Cardiac fibroblast (primary cell): ENCODE measurements at regions not wholly inside any gene's neighbourhood (a gene's known extent, or its start where the extent isn't known, plus 50 kb on each side); places are given as distances from the start of the nearest gene placed in this dataset.

Experiments
- DNase-seq, 2 donors: peaks; one replicate each; pipeline versions ENCODE4 v3.0.0 to v3.0.0-alpha.2; 2010; ENCODE audit warnings: low read depth in 2 of 2
- H3K4me3 ChIP-seq, 2 donors: replicated peaks in 1 of 2; 1 replicate in 1 of 2; 2 replicates in 1 of 2; pipeline ENCODE4 v1.5.1; 2011; ENCODE audit warnings: low read depth in 2 of 2, low read length in 2 of 2, mild to moderate bottlenecking in 2 of 2, moderate library complexity in 1 of 2
- TF ChIP-seq, protein P1 (sequence below): IDR thresholded peaks from one replicate; pipeline ENCODE4 v1.5.1; 2011; ENCODE audit warnings: low read depth, mild to moderate bottlenecking, low read length, inconsistent platforms

- H3K4me3 ChIP-seq = no peak overlapping the region
- TF ChIP-seq, protein P1, sequence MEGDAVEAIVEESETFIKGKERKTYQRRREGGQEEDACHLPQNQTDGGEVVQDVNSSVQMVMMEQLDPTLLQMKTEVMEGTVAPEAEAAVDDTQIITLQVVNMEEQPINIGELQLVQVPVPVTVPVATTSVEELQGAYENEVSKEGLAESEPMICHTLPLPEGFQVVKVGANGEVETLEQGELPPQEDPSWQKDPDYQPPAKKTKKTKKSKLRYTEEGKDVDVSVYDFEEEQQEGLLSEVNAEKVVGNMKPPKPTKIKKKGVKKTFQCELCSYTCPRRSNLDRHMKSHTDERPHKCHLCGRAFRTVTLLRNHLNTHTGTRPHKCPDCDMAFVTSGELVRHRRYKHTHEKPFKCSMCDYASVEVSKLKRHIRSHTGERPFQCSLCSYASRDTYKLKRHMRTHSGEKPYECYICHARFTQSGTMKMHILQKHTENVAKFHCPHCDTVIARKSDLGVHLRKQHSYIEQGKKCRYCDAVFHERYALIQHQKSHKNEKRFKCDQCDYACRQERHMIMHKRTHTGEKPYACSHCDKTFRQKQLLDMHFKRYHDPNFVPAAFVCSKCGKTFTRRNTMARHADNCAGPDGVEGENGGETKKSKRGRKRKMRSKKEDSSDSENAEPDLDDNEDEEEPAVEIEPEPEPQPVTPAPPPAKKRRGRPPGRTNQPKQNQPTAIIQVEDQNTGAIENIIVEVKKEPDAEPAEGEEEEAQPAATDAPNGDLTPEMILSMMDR = no peak
- DNase-seq = no peak
Measured at GRCh38 chr11:87909178-87909577, 266.1 kb downstream of the RAB38 start.

DNA sequence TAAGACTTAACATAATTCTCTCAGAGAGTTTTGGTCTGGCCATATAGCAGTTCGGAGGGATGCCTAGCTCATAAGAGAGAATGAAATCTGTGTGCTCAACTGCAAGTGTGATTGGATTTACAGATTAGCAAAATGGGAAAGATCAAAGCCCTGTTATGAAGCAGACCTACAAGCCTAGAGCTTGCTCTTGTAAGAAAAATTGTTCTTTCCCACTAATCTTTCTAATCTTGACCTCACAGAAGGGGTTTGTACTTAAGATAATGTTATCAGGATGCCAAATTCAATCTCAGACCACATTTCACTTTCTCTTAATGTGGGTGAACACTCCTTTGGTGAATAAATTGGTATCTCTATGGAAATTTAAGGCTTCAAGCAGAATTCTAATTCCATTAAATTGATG is 267.2 kb downstream of the RAB38 start:
- no peak for DNase-seq
- no peak overlapping the region for H3K4me3 ChIP-seq
- TF ChIP-seq, protein P1 = no peak

DNA sequence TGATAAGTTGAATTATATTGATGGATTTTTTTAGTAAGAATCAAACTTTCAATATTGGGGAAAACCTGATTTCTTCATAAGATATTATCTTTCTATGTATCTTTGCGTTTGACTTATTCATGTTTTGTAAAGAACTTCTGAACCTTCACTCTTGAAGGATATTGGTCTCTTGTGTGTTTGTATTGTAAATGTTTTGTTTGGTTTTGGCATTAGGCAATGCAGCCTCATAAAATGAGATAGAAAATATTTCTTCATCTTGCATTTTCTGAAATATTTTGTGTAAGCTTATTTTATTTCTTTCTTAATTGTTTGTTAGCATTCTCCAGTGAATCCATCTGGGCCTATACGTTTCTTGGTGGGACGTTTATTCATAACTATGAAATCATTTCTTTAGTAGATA is 271.9 kb downstream of the RAB38 start:
- no peak overlapping the region for H3K4me3 ChIP-seq
- DNase-seq = no peak
- TF ChIP-seq, protein P1 = no peak

DNA sequence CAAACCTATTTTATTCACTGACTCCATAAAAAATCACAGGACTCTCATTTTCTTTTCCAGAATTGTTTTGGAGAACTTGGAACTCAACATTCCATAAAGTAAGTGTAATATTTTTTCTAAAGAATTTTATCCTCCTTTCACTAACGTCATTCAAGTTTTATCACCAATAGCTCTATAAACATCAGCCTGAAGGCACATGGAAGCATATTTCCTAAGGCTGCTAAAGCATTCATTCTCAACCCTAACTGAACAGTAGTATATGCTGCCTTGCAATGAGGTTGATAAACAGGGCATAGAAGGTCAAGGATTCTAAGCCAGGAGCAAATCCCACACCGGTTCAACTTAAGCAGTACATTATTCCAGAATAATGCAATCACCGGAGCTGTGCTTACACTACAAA is 273.9 kb downstream of the RAB38 start:
- H3K4me3 ChIP-seq = no peak overlapping the region
- DNase-seq = no peak
- TF ChIP-seq, protein P1 = no peak

DNA sequence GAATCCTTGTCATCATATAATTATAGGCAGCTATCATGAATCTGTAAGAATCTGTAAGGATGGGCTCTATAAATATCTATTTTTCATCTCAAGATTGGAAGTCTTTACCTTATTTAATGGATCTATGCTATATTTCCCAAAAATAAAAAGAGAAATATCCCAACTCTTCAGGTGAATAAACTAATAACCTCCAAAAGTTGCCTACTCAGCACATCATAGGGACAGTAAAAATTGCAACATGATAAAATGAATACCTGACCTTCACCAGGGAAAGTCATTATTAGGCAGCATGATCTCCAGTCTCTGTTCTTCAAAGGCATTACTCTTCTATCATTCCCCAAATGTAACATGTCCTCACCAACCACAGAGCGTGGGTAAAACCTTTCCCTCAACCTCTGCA is 277.3 kb downstream of the RAB38 start:
- TF ChIP-seq, protein P1 = no peak
- DNase-seq = no peak
- H3K4me3 ChIP-seq = no peak overlapping the region

DNA sequence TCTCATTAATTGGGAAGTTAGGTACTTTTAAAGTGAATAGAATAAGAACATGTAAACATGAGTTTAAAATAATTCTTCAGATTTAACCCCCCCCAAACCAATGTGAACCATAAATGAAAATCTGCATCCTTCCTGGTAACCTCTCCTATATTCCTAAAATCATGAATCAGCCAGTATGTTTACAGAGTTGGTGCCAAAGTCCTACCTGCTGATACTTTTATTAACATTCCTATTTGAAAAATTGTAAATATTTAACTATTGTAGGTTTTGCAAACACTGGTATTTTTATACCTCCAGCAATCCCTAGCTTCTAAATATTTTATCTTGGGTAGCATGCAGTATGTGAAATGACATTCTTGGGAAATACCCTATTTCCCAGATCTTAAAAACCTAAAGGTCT is 278.2 kb downstream of the RAB38 start:
- TF ChIP-seq, protein P1 = no peak
- DNase-seq = no peak
- H3K4me3 ChIP-seq = no peak overlapping the region

GRCh38 chr11:87894961-87895360 is 280.3 kb downstream of the RAB38 start:
- DNase-seq = no peak
- TF ChIP-seq, protein P1 = no peak
- no peak overlapping the region for H3K4me3 ChIP-seq
